Esophagus squamous epithelium (tissue), 5 donors: ENCODE measurements at regions not wholly inside any gene's neighbourhood (a gene's known extent, or its start where the extent isn't known, plus 50 kb on each side); places are given as distances from the start of the nearest gene placed in this dataset.

ENCODE experiments used
- DNase-seq: peaks from one replicate; lab custom pipeline; 2025; lab: John Stamatoyannopoulos, UW
- H3K27ac ChIP-seq, 4 donors: fragments of 200-600 bp; sonication (generic); one replicate each; pipeline ENCODE4 v1.5.1; 2016 to 2019; ENCODE audit warnings: mild to moderate bottlenecking in 1 of 4
- H3K27me3 ChIP-seq, 4 donors: fragments of 200-600 bp; sonication (generic); 1 replicate in 3 of 4; 2 replicates in 1 of 4; pipeline versions ENCODE4 v1.5.1 to v1.6.0; 2017 to 2021; ENCODE audit warnings: antibody characterized with exemption in 1 of 4
- H3K36me3 ChIP-seq, 3 donors: fragments of 200-600 bp; sonication (generic); one replicate each; pipeline ENCODE4 v1.5.1; 2016 to 2019
- H3K4me1 ChIP-seq, 3 donors: fragments of 200-600 bp; sonication (generic); one replicate each; pipeline ENCODE4 v1.5.1; 2017 to 2019
- H3K4me3 ChIP-seq, 4 donors: fragments of 200-600 bp; sonication (generic); 1 replicate in 3 of 4; 2 replicates in 1 of 4; pipeline ENCODE4 v1.5.1; 2016 to 2019; ENCODE audit warnings: mild to moderate bottlenecking in 2 of 4, moderate library complexity in 1 of 4
- H3K9me3 ChIP-seq, 3 donors: fragments of 200-600 bp; sonication (generic); one replicate each; pipeline ENCODE4 v1.5.1; 2016 to 2019
- CTCF ChIP-seq, 6 experiments: fragments of 450-650 bp in 4 of 6; fragments of 200-600 bp in 2 of 6; sonication (generic) in 2 of 6; IDR thresholded peaks; one replicate each; pipeline ENCODE4 v1.5.1; 2016 to 2019; ENCODE audit warnings: antibody characterized with exemption in 6 of 6, mild to moderate bottlenecking in 4 of 6, moderate library complexity in 4 of 6
- POLR2A ChIP-seq, 4 donors: fragments of 450-650 bp; IDR thresholded peaks; one replicate each; pipeline ENCODE4 v1.6.1; 2017; ENCODE audit warnings: antibody characterized with exemption in 4 of 4, mild to moderate bottlenecking in 4 of 4, moderate library complexity in 3 of 4
- WGBS, 2 donors: methylation state at CpG; one replicate each; pipeline ENCODE4 v1.1.5; 2018; 5-methylcytosine and 5-hydroxymethylcytosine counted together
- intact Hi-C: fragments of 100-400 bp; cut with DNase I; formaldehyde crosslinking; loops from one replicate; pipeline ENCODE4 v1.15.0; 2022
- donor health status: DM: yes; HTN: yes; CAD: no.

GRCh38 chr4:189261475-189261874 is 679.2 kb upstream of the FRG1 start:
- intact Hi-C loops: no loop called here
- Histone ChIP-seq H3K9me3 (no peaks in the 10 kb centered on the region), H3K36me3 (no peaks in the 10 kb centered on the region), H3K4me3 (no peak overlapping the region), H3K4me1 (no peaks in the 10 kb centered on the region), H3K27me3 (no peaks in the 10 kb centered on the region), H3K27ac (no peak overlapping the region)
- TF ChIP-seq CTCF (IDR thresholded peaks at IDR 0.05) (no peak), POLR2A (IDR thresholded peaks at IDR 0.05) (no peak)
- DNase-seq: no peak
- WGBS, 2 donors: 69 to 74% methylated on average over 1 of the region's 1 CpG

DNA sequence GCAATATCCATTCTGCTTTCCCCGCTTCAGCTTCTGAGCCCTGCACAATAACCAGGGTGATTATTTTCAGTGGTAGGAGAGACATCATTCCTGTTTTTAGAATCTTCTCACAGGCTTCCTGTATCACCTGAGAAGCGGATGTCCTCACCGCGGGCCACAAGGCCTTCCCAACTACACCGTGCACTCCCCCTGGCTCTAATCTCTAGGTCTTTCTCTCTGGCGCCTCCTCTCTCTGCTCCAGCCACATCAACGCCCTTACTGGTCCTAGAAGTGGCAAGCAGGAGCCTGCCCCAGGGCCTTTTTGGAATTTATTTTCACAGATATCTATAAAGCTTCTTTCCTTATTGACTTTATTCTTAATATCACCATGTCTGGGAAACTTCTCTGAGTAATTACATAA is 675.2 kb upstream of the FRG1 start:
- WGBS, 2 donors: 72 to 84% methylated on average over 7 of the region's 7 CpGs
- Histone ChIP-seq H3K4me1 (no peaks in the 10 kb centered on the region), H3K9me3 (no peaks in the 10 kb centered on the region), H3K27ac (no peak overlapping the region), H3K4me3 (no peak overlapping the region), H3K36me3 (no peaks in the 10 kb centered on the region), H3K27me3 (no peaks in the 10 kb centered on the region)
- no peak for TF ChIP-seq CTCF (IDR thresholded peaks at IDR 0.05)
- TF ChIP-seq POLR2A (IDR thresholded peaks at IDR 0.05): no peak
- intact Hi-C loops: no loop called here
- no peak for DNase-seq

- Histone ChIP-seq H3K27ac (no peak overlapping the region), H3K36me3 (no peaks in the 10 kb centered on the region), H3K4me1 (no peaks in the 10 kb centered on the region), H3K27me3 (no peaks in the 10 kb centered on the region), H3K9me3 (no peaks in the 10 kb centered on the region), H3K4me3 (no peak overlapping the region)
- TF ChIP-seq POLR2A (IDR thresholded peaks at IDR 0.05) (no peak), CTCF (IDR thresholded peaks at IDR 0.05) (no peak)
- WGBS, 2 donors: 70 to 78% methylated on average over 3 of the region's 3 CpGs
- no peak for DNase-seq
- intact Hi-C loops: no loop called here
These were observed 673.2 kb upstream of the FRG1 start for GRCh38 chr4:189267312-189267965.

DNA sequence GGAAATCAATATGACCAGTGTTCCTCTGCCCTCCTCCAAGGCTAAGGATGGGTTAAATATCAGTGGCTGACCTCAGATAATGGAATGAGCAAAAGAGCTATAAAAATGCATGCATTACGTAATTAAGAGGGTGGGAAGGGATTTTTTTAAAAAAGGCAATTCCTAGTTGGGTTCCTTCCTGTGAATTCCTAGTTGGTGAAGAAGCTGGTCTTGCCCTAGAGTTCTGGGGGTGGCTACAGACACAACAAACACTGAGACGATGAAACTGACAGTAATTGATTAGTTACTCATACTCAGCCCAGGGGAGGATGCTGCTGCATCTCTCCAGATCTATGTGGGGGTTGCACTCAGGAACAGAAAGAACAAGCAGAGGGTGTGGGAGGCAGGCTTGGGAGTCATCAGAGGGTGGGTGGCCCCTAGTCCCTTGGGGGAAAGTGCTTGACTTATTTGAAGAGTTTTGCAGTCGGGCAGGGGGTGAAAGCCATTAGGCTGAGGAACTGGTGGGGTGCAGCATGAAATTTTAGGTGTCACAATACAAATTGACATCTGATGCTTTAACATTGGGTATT is 662.0 kb upstream of the FRG1 start:
- WGBS, 2 donors: 55% methylated on average over 3 of the region's 3 CpGs
- Histone ChIP-seq H3K36me3 (no peaks in the 10 kb centered on the region), H3K27me3 (no peaks in the 10 kb centered on the region), H3K27ac (no peak overlapping the region), H3K4me3 (no peak overlapping the region), H3K4me1 (no peaks in the 10 kb centered on the region), H3K9me3 (peaks cover 0 to 3% (median 0%) of the 10 kb centered on the region in 3 donors)
- no peak for DNase-seq
- TF ChIP-seq CTCF (IDR thresholded peaks at IDR 0.05): no peak
- TF ChIP-seq POLR2A (IDR thresholded peaks at IDR 0.05): no peak
- intact Hi-C loops: no loop called here

DNA sequence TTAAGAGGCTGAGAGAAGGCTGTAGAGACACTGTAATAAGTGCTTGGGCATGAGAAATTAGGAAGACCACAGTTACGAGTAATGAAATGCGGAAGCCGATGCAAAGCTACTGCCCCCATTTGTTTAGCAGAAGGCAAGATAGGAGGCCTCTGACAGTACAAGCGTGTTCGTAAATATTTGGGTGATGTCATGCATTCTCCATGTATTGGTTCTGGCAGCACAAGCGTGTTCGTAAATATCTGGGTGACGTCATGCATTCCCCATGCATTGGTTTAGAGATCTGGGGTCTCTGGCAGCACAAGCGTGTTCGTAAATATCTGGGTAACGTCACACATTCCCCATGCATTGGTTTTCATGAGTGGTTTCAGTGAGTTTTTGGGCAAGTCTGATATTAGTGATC is 661.5 kb upstream of the FRG1 start:
- Histone ChIP-seq H3K4me1 (no peaks in the 10 kb centered on the region), H3K4me3 (no peak overlapping the region), H3K9me3 (peaks cover 0 to 3% (median 0%) of the 10 kb centered on the region in 3 donors), H3K36me3 (no peaks in the 10 kb centered on the region), H3K27me3 (no peaks in the 10 kb centered on the region), H3K27ac (no peak overlapping the region)
- no peak for DNase-seq
- 76 to 80% methylated on average over 11 of the region's 11 CpGs for WGBS, 2 donors
- intact Hi-C loops: no loop called here
- no peak for TF ChIP-seq POLR2A (IDR thresholded peaks at IDR 0.05)
- TF ChIP-seq CTCF (IDR thresholded peaks at IDR 0.05): no peak
